T1000 (cell line): ENCODE measurements at regions not wholly inside any gene's neighbourhood (a gene's known extent, or its start where the extent isn't known, plus 50 kb on each side); places are given as distances from the start of the nearest gene placed in this dataset.

Experiments used
- DNase-seq: peaks from one replicate; lab custom pipeline; 2025; ENCODE audit warnings: mixed read lengths; lab: John Stamatoyannopoulos, UW

- DNase-seq: no peak
These were observed 103.3 kb upstream of the ZNF507 start for GRCh38 chr19:32241932-32242710.

GRCh38 chr19:32246006-32246405, 99.4 kb upstream of the ZNF507 start:
- no peak for DNase-seq

GRCh38 chr19:32251634-32252332, 93.6 kb upstream of the ZNF507 start:
- no peak for DNase-seq

- DNase-seq: no peak
These were observed 93.1 kb upstream of the ZNF507 start for GRCh38 chr19:32252333-32252669.

- DNase-seq: no peak
These were observed 91.5 kb upstream of the ZNF507 start for GRCh38 chr19:32253683-32254508.

- no peak for DNase-seq
These were observed 90.9 kb upstream of the ZNF507 start for GRCh38 chr19:32254509-32254890.

- DNase-seq: no peak
These were observed 89.7 kb upstream of the ZNF507 start for GRCh38 chr19:32255536-32256295.

- DNase-seq: no peak
These were observed 89.0 kb upstream of the ZNF507 start for GRCh38 chr19:32256341-32256975.

- no peak for DNase-seq
These were observed 87.9 kb upstream of the ZNF507 start for GRCh38 chr19:32257326-32258073.

GRCh38 chr19:32258167-32258566, 87.2 kb upstream of the ZNF507 start:
- DNase-seq: no peak

- no peak for DNase-seq
These were observed 80.8 kb upstream of the ZNF507 start for GRCh38 chr19:32264568-32264967.

- DNase-seq: no peak
These were observed 79.4 kb upstream of the ZNF507 start for GRCh38 chr19:32265995-32266394.

GRCh38 chr19:32266460-32266859, 79.0 kb upstream of the ZNF507 start:
- no peak for DNase-seq

GRCh38 chr19:32268381-32268780, 77.0 kb upstream of the ZNF507 start:
- DNase-seq: no peak

- no peak for DNase-seq
These were observed 75.6 kb upstream of the ZNF507 start for GRCh38 chr19:32269831-32270230.

GRCh38 chr19:32273483-32273882, 71.9 kb upstream of the ZNF507 start:
- DNase-seq: no peak

- DNase-seq: no peak
These were observed 58.3 kb upstream of the ZNF507 start for GRCh38 chr19:32287086-32287485.

GRCh38 chr19:32287811-32288227, 57.6 kb upstream of the ZNF507 start:
- no peak for DNase-seq

GRCh38 chr19:32289566-32290210, 55.7 kb upstream of the ZNF507 start:
- no peak for DNase-seq

GRCh38 chr19:32291876-32292275, 53.5 kb upstream of the ZNF507 start:
- no peak for DNase-seq
